ENCODE measurements at regions not wholly inside any gene's neighbourhood (a gene's known extent, or its start where the extent isn't known, plus 50 kb on each side); places are given as distances from the start of the nearest gene placed in this dataset.

DNA sequence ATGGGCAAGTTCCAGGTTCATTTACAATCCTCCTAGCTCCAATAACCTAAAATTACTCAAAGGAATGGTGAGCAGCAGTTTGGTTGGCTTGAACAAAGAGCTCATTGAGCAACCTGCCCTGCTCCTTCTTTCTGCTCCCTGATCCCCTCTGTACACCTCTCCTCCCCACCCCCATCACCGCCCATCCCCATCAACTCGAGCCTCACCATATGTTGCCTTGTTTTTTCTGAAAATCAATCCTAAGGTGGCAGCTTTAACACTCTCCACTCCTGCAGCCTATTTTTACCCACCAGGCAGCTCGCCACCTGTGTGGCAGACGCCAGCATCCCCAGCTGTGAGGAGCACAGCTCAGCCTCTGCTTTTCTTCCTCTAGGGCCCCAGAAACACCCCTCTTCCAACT lies 533.4 kb upstream of the BRINP1 start:
- Histone ChIP-seq H3K4me1 (ENCODE audit: control insufficient read depth in 1 of 2, insufficient read depth in 2 of 2, low read length in 2 of 2) (no peaks in the 10 kb centered on the region), H3K27ac (ENCODE audit: low read depth, low read length) (no peak overlapping the region), H3K9me3 (ENCODE audit: control insufficient read depth in 1 of 2, insufficient read depth in 1 of 2, low read depth in 1 of 2, low read length in 2 of 2) (no peaks in the 10 kb centered on the region), H3K27me3 (ENCODE audit: insufficient read depth, low read length) (no peaks in the 10 kb centered on the region), H3K79me2 (ENCODE audit: insufficient read depth, low read length) (no peaks in the 10 kb centered on the region), H3K9me2 (ENCODE audit: insufficient read depth) (no peaks in the 10 kb centered on the region), H3K9ac (ENCODE audit: low read length) (no peak overlapping the region), H3K36me3 (ENCODE audit: control insufficient read depth in 1 of 2, insufficient read depth in 2 of 2, low read length in 2 of 2) (no peaks in the 10 kb centered on the region), H2AFZ (ENCODE audit: low read depth, low read length, poor library complexity, severe bottlenecking) (no peak overlapping the region), H3K4me3 (replicated peaks in 1 of 2; ENCODE audit: low read depth in 1 of 2, low read length in 2 of 2) (no peak overlapping the region), H4K20me1 (ENCODE audit: insufficient read depth) (no peaks in the 10 kb centered on the region), H3K4me2 (ENCODE audit: low read length) (no peak overlapping the region)
- POLR2A ChIA-PET: no interaction called here
- intact Hi-C loops (cut with micrococcal nuclease): no loop called here
- BruUV-seq (replicated peaks): no TSS peak
- DNase-seq (ENCODE audit: low read depth, low spot score) (no peak), ATAC-seq (no peak)
- TF ChIP-seq SIN3A (IDR thresholded peaks at IDR 0.05; ENCODE audit: low read depth) (no peak), MAX (IDR thresholded peaks at IDR 0.05) (no peak), CBX3 (IDR thresholded peaks at IDR 0.05; ENCODE audit: low read depth) (no peak), CEBPB (IDR thresholded peaks at IDR 0.05; ENCODE audit: low read depth) (no peak), ZBTB33 (IDR thresholded peaks at IDR 0.05; ENCODE audit: extremely low read depth, insufficient replicate concordance, low read length) (no peak), ELF1 (IDR thresholded peaks at IDR 0.05; ENCODE audit: borderline replicate concordance, low read depth) (no peak), EGR1 (IDR thresholded peaks at IDR 0.05; ENCODE audit: low read depth) (no peak), ZNF274 (IDR thresholded peaks at IDR 0.05; ENCODE audit: low read depth, low read length) (no peak)
- TF ChIP-seq, protein P1, sequence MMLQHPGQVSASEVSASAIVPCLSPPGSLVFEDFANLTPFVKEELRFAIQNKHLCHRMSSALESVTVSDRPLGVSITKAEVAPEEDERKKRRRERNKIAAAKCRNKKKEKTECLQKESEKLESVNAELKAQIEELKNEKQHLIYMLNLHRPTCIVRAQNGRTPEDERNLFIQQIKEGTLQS (IDR thresholded peaks at IDR 0.05): no peak
- RAD21 ChIA-PET (ENCODE audit: low non-redundant PET in 1 of 2, low total read pairs in 2 of 2, uncharacterized antibody in 2 of 2, unreplicated experiment in 2 of 2): no interaction called here
- CTCF ChIA-PET: no interaction called here

GRCh38 chr9:119898316-119898715 lies 529.1 kb upstream of the BRINP1 start:
- Histone ChIP-seq H3K9ac (ENCODE audit: low read length) (no peak overlapping the region), H3K9me3 (ENCODE audit: control insufficient read depth in 1 of 2, insufficient read depth in 1 of 2, low read depth in 1 of 2, low read length in 2 of 2) (no peaks in the 10 kb centered on the region), H3K4me2 (ENCODE audit: low read length) (no peak overlapping the region), H3K36me3 (ENCODE audit: control insufficient read depth in 1 of 2, insufficient read depth in 2 of 2, low read length in 2 of 2) (no peaks in the 10 kb centered on the region), H2AFZ (ENCODE audit: low read depth, low read length, poor library complexity, severe bottlenecking) (no peak overlapping the region), H3K4me3 (replicated peaks in 1 of 2; ENCODE audit: low read depth in 1 of 2, low read length in 2 of 2) (no peak overlapping the region), H3K27ac (ENCODE audit: low read depth, low read length) (no peak overlapping the region), H3K79me2 (ENCODE audit: insufficient read depth, low read length) (no peaks in the 10 kb centered on the region), H3K4me1 (ENCODE audit: control insufficient read depth in 1 of 2, insufficient read depth in 2 of 2, low read length in 2 of 2) (no peaks in the 10 kb centered on the region), H3K27me3 (ENCODE audit: insufficient read depth, low read length) (peaks cover 4% of the 10 kb centered on the region), H3K9me2 (ENCODE audit: insufficient read depth) (no peaks in the 10 kb centered on the region), H4K20me1 (ENCODE audit: insufficient read depth) (no peaks in the 10 kb centered on the region)
- no peak for DNase-seq (ENCODE audit: low read depth, low spot score)
- ChIA-PET POLR2A (no interaction called here), CTCF (no interaction called here), RAD21 (ENCODE audit: low non-redundant PET in 1 of 2, low total read pairs in 2 of 2, uncharacterized antibody in 2 of 2, unreplicated experiment in 2 of 2) (no interaction called here)
- ATAC-seq: no peak
- no TSS peak for BruUV-seq (replicated peaks)
- intact Hi-C loops (cut with micrococcal nuclease): no loop called here
- TF ChIP-seq FOSL1 (IDR thresholded peaks at IDR 0.05; ENCODE audit: low read depth) (no peak), POLR2A (IDR thresholded peaks at IDR 0.05; ENCODE audit: borderline replicate concordance, extremely low read depth, insufficient read depth, insufficient read length) (no peak), CBX3 (IDR thresholded peaks at IDR 0.05; ENCODE audit: low read depth) (no peak), EZH2 (IDR thresholded peaks at IDR 0.05) (no peak), RAD21 (IDR thresholded peaks at IDR 0.05; ENCODE audit: low read depth) (no peak), ZFX (IDR thresholded peaks at IDR 0.05) (no peak), SP1 (IDR thresholded peaks at IDR 0.05; ENCODE audit: low read depth) (no peak), CTCF (IDR thresholded peaks at IDR 0.05 in 2 of 3, conservative IDR thresholded peaks at IDR 0.05 in 1 of 3; ENCODE audit: borderline replicate concordance in 1 of 3, insufficient read depth in 1 of 3, low read depth in 2 of 3, low read length in 2 of 3) (no peak)
- TF ChIP-seq, protein P1 (IDR thresholded peaks at IDR 0.05): no peak

All from HCT116 (cell line).